ENCODE measurements at regions not wholly inside any gene's neighbourhood (a gene's known extent, or its start where the extent isn't known, plus 50 kb on each side); places are given as distances from the start of the nearest gene placed in this dataset.

DNA sequence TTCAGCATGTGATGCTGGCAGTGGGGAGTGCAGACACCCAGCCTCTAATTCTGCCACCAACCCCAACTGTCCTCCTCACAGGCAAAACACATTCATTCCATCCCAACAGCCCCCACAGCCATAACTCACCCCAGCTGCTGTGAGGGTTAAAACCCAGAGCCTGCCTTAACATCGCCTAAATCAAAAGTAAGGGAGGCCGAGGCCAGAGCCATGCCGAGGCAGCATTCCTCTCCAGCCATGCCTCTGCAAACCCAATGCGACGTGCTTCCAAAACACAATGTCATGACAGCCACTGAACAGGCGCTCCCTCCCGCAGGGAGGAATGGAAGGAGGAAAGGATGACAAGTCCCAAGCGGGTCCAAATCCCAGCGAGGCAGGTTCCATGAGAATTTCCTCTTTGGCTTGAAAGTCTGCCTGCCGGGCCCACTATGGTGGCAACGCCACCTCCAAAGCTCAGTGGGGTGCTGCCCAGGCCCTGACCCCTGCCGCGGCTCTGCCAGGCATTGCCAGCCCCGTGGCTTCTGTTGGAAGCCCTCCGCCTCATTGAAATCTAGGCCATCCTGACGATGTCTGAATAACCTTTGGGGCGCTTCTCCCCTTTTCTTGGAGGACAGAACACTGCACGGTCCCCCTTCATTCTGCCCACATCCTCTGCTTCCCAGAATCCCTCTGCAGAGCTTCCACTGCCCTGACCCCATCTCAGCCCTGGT, 472.3 kb downstream of the BRD1 start:
- H3K27me3 ChIP-seq (ENCODE audit: control insufficient read depth in 5 of 5, insufficient read depth in 4 of 5, low read length in 5 of 5): peaks cover 5 to 41% (median 34%) of the 10 kb centered on the region in 5 donors
- no peak overlapping the region for H3K9ac ChIP-seq (ENCODE audit: low read length in 5 of 5)
- no peaks in the 10 kb centered on the region for H3K9me3 ChIP-seq (ENCODE audit: control insufficient read depth in 5 of 5, low read length in 5 of 5)
- no peak overlapping the region for H3K4me3 ChIP-seq (ENCODE audit: low read depth in 1 of 5, low read length in 5 of 5)
- H3K4me1 ChIP-seq (ENCODE audit: control insufficient read depth in 5 of 5, insufficient read depth in 5 of 5, low read length in 5 of 5): no peaks in the 10 kb centered on the region
- no peaks in the 10 kb centered on the region for H3K36me3 ChIP-seq (ENCODE audit: control insufficient read depth in 5 of 5, insufficient read depth in 5 of 5, low read length in 5 of 5)
- H3K27ac ChIP-seq (ENCODE audit: low read depth, low read length): no peak overlapping the region

DNA sequence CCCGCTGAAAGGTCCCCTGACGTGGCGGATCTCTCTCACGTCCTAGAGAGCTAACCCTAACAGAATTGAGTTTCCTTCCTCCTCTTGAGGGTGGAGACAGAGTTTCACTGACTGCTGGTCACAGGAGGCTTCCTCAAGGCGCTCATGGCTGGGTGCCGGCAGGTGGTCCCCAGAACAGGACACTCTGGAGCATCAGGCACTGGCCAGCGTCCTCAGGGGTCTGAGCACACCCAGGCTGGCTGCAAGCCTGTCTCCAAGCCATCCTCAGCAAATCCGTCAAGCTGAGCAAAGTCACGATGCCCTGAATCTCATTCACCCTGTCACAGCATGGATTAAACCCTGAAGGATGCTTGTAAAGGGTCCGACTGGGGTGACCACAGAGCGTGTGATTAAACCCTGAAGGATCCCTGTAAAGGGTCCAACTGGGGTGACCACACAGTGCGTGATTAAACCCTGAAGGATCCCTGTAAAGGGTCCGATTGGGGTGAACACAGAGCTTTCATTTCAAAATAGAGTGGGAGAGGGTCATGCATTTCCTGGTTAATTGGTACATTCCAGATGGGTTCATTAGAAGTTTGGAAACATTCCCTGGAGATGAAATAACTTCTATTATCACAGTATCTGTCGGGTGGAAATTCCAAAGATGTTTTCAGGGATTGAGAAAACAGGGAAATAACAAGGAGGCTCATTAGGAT, 473.0 kb downstream of the BRD1 start:
- H3K4me1 ChIP-seq (ENCODE audit: control insufficient read depth in 5 of 5, insufficient read depth in 5 of 5, low read length in 5 of 5): peaks cover 0 to 3% (median 0%) of the 10 kb centered on the region in 5 donors
- no peaks in the 10 kb centered on the region for H3K36me3 ChIP-seq (ENCODE audit: control insufficient read depth in 5 of 5, insufficient read depth in 5 of 5, low read length in 5 of 5)
- H3K9ac ChIP-seq (ENCODE audit: low read length in 5 of 5): no peak overlapping the region
- no peak overlapping the region for H3K27ac ChIP-seq (ENCODE audit: low read depth, low read length)
- H3K27me3 ChIP-seq (ENCODE audit: control insufficient read depth in 5 of 5, insufficient read depth in 4 of 5, low read length in 5 of 5): peaks cover 6 to 48% (median 40%) of the 10 kb centered on the region in 5 donors
- H3K9me3 ChIP-seq (ENCODE audit: control insufficient read depth in 5 of 5, low read length in 5 of 5): no peaks in the 10 kb centered on the region
- H3K4me3 ChIP-seq (ENCODE audit: low read depth in 1 of 5, low read length in 5 of 5): no peak overlapping the region

DNA sequence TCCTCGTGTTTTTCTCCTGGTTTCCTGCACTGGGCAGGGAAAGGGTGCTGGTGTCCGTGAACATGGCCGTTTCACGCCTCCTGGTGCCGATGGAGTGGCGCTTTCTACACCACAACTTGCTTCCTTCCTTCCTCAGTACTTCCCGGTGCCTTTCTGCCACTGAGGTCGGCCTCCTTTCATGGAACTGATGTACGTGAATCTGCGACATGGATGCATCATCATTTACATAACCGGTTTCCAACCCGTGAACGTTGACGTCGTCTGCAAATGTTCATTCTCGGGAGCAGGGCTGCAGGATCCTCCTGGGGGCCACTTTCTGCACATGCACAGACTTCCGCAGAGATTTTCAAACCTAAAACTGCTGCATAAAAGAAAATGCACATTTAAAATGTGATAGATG, 474.4 kb downstream of the BRD1 start:
- H3K9me3 ChIP-seq (ENCODE audit: control insufficient read depth in 5 of 5, low read length in 5 of 5): no peaks in the 10 kb centered on the region
- H3K27me3 ChIP-seq (ENCODE audit: control insufficient read depth in 5 of 5, insufficient read depth in 4 of 5, low read length in 5 of 5): peaks cover 8 to 49% (median 42%) of the 10 kb centered on the region in 5 donors
- no peaks in the 10 kb centered on the region for H3K36me3 ChIP-seq (ENCODE audit: control insufficient read depth in 5 of 5, insufficient read depth in 5 of 5, low read length in 5 of 5)
- H3K27ac ChIP-seq (ENCODE audit: low read depth, low read length): no peak overlapping the region
- no peak overlapping the region for H3K9ac ChIP-seq (ENCODE audit: low read length in 5 of 5)
- H3K4me3 ChIP-seq (ENCODE audit: low read depth in 1 of 5, low read length in 5 of 5): no peak overlapping the region
- H3K4me1 ChIP-seq (ENCODE audit: control insufficient read depth in 5 of 5, insufficient read depth in 5 of 5, low read length in 5 of 5): peaks cover 0 to 3% (median 0%) of the 10 kb centered on the region in 5 donors

DNA sequence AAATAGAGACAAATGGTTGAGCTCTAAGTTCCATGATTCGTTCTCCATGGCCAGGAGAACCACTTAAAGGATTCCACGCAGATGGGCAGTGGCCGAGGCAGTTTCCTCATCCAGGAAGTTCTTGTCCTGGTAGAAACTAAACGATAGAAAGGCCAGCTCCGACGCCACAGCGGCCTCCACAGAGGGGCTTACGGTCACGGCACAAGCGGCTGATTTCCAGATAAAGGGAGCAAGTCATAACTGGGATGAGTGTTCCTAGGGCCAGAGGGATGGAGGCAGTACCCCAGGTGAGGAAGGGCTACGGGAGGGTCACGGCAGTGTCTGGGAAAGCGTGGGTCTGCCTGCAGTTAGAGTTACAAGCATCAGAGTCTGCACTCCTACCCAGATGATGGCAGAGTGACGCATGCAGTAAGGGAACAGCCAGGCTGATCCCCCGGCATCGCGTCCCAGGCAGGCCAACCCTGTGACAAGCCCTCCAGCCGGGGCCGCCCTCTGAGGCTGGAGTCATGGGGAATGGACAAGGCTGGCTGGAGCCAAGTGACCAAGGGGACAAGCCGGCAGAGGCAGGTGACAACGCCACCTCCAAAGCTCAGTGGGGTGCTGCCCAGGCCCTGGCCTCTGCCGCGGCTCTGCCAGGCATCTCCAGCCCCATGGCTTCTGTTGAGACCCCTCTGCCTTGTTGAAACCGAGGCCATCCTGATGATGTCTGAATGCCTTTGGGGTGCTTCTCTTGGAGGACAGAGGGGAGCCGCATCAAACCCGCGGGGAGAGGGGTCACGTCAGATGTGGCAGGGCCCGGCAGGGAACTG, 475.1 kb downstream of the BRD1 start:
- no peak overlapping the region for H3K27ac ChIP-seq (ENCODE audit: low read depth, low read length)
- peaks cover 8 to 46% (median 37%) of the 10 kb centered on the region in 5 donors for H3K27me3 ChIP-seq (ENCODE audit: control insufficient read depth in 5 of 5, insufficient read depth in 4 of 5, low read length in 5 of 5)
- peaks cover 0 to 3% (median 0%) of the 10 kb centered on the region in 5 donors for H3K4me1 ChIP-seq (ENCODE audit: control insufficient read depth in 5 of 5, insufficient read depth in 5 of 5, low read length in 5 of 5)
- no peak overlapping the region for H3K9ac ChIP-seq (ENCODE audit: low read length in 5 of 5)
- no peaks in the 10 kb centered on the region for H3K36me3 ChIP-seq (ENCODE audit: control insufficient read depth in 5 of 5, insufficient read depth in 5 of 5, low read length in 5 of 5)
- no peaks in the 10 kb centered on the region for H3K9me3 ChIP-seq (ENCODE audit: control insufficient read depth in 5 of 5, low read length in 5 of 5)
- no peak overlapping the region for H3K4me3 ChIP-seq (ENCODE audit: low read depth in 1 of 5, low read length in 5 of 5)

DNA sequence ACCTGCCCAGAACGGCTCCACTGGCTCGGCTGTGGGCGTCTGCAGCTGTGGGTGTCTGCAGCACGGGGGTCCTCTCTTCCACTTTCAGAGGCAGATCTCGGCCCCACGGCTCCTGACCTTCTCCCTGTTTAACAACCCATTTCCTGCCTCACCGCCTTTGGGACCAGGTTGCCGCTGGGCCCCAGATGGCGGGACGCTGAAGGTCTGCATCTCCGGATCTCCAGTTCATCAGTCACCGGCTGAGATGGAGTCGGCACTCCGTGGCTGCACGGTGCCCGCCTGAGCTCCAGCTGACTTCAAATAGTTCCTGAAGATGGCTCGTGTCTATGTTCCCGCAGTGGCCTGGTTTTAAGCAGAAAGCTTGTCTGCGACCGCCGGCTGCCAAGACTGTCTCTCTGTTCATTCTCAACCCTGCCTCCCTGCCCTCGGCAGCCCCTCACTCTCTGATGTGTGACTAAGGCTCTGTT, 475.9 kb downstream of the BRD1 start:
- Histone ChIP-seq H3K4me3 (ENCODE audit: low read depth in 1 of 5, low read length in 5 of 5) (no peak overlapping the region), H3K4me1 (ENCODE audit: control insufficient read depth in 5 of 5, insufficient read depth in 5 of 5, low read length in 5 of 5) (peaks cover 0 to 3% (median 0%) of the 10 kb centered on the region in 5 donors), H3K27me3 (ENCODE audit: control insufficient read depth in 5 of 5, insufficient read depth in 4 of 5, low read length in 5 of 5) (peaks cover 8 to 46% (median 37%) of the 10 kb centered on the region in 5 donors), H3K9me3 (ENCODE audit: control insufficient read depth in 5 of 5, low read length in 5 of 5) (no peaks in the 10 kb centered on the region), H3K36me3 (ENCODE audit: control insufficient read depth in 5 of 5, insufficient read depth in 5 of 5, low read length in 5 of 5) (no peaks in the 10 kb centered on the region), H3K9ac (ENCODE audit: low read length in 5 of 5) (no peak overlapping the region), H3K27ac (ENCODE audit: low read depth, low read length) (no peak overlapping the region)

DNA sequence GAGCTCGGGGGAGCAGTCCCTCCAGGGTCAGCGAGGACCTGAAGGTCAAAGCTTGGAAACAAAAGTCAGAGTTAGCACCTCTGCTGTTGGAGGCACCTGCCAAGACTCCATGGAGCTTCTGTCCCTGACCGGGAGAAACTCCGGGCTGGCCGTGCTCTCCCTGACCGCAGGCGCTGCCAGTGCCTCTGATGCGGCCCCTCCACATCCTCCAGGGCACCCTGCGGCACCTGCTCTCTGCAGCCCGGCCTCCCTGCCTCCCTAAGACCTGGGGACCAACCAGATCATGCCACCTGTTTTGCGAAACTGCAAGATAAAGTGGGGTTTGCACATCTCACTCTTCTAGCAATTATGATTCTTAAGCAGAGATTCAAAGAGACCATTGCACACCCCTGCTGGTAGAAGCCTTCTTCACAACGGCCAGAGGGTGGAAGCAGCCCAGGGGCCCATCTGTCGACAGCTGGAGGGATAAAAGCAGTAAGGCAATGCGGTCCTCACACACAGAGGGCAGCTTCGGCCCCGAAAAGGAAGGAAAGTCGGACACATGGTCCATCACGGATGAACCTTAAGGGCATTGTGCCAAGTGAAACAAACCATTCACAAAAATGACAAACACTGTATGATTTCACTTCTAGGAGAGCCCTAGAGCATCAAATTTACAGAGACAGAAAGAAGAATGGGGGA, 477.1 kb downstream of the BRD1 start:
- H3K27me3 ChIP-seq (ENCODE audit: control insufficient read depth in 5 of 5, insufficient read depth in 4 of 5, low read length in 5 of 5): peaks cover 8 to 55% (median 36%) of the 10 kb centered on the region in 5 donors
- no peak overlapping the region for H3K9ac ChIP-seq (ENCODE audit: low read length in 5 of 5)
- H3K36me3 ChIP-seq (ENCODE audit: control insufficient read depth in 5 of 5, insufficient read depth in 5 of 5, low read length in 5 of 5): no peaks in the 10 kb centered on the region
- H3K27ac ChIP-seq (ENCODE audit: low read depth, low read length): no peak overlapping the region
- no peaks in the 10 kb centered on the region for H3K9me3 ChIP-seq (ENCODE audit: control insufficient read depth in 5 of 5, low read length in 5 of 5)
- H3K4me1 ChIP-seq (ENCODE audit: control insufficient read depth in 5 of 5, insufficient read depth in 5 of 5, low read length in 5 of 5): peaks cover 0 to 3% (median 0%) of the 10 kb centered on the region in 5 donors
- H3K4me3 ChIP-seq (ENCODE audit: low read depth in 1 of 5, low read length in 5 of 5): no peak overlapping the region

DNA sequence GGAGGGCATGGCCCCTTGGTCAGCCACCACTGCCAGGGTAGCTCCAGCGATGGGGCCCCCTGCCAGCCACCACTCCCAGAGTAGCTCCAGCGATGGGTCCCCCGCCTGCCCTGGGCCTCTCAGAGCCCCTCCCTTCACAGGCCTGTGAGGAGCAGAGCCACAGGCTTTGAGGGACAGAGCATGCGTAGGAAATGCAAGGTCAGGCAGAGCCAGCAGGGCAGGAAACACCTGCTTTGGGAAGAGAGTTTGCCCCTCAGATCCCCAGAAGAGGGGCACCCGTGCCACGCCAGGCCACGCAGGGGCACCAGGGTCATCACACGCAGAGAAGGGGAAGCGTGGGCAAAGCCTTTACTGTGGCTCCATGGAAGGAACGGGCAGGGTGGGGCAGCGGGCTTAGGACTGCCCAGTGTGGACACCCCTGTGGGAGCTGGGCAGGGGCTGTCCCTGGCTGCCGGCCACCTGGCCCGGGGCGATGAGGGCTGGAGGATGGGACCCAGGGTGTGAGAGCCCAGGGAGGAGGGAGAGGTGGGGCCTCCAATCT, 477.8 kb downstream of the BRD1 start:
- H3K36me3 ChIP-seq (ENCODE audit: control insufficient read depth in 5 of 5, insufficient read depth in 5 of 5, low read length in 5 of 5): no peaks in the 10 kb centered on the region
- H3K4me3 ChIP-seq (ENCODE audit: low read depth in 1 of 5, low read length in 5 of 5): no peak overlapping the region
- H3K27me3 ChIP-seq (ENCODE audit: control insufficient read depth in 5 of 5, insufficient read depth in 4 of 5, low read length in 5 of 5): peaks cover 7 to 48% (median 36%) of the 10 kb centered on the region in 5 donors
- H3K9ac ChIP-seq (ENCODE audit: low read length in 5 of 5): no peak overlapping the region
- H3K4me1 ChIP-seq (ENCODE audit: control insufficient read depth in 5 of 5, insufficient read depth in 5 of 5, low read length in 5 of 5): peaks cover 0 to 3% (median 0%) of the 10 kb centered on the region in 5 donors
- no peak overlapping the region for H3K27ac ChIP-seq (ENCODE audit: low read depth, low read length)
- H3K9me3 ChIP-seq (ENCODE audit: control insufficient read depth in 5 of 5, low read length in 5 of 5): no peaks in the 10 kb centered on the region

DNA sequence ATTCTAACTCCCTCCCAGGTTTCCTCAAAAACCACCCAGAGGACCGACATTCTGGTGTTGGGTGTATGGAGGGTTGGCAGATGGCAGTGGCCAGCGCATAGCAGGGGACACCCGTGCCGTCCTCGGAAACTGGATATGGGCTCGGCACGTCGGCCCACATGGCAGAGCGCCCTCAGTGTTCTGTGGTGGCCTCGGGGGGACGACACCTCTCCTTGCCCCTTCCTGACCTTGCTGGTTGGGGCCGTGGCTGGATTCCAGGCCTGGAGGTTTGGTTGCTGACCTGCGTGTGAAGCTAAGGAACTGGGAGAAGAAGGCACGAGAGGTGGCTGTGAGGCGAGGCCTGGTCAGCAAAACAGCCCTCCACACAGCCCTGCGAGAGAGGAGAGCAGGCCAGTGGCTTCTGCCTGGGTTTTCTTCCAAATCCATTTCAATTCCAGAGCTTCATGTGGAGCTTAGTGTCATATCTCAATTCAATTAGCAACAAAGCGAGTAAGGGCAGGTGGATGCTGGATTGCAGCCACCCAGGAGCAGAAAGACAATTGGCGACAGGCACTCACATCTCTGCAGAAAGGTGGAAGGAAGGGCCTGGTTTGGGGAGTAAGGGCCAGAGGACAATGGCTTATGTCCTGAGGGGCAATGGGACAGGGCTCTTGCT, 478.4 kb downstream of the BRD1 start:
- Histone ChIP-seq H3K36me3 (ENCODE audit: control insufficient read depth in 5 of 5, insufficient read depth in 5 of 5, low read length in 5 of 5) (no peaks in the 10 kb centered on the region), H3K4me1 (ENCODE audit: control insufficient read depth in 5 of 5, insufficient read depth in 5 of 5, low read length in 5 of 5) (peaks cover 0 to 3% (median 0%) of the 10 kb centered on the region in 5 donors), H3K9me3 (ENCODE audit: control insufficient read depth in 5 of 5, low read length in 5 of 5) (no peaks in the 10 kb centered on the region), H3K27me3 (ENCODE audit: control insufficient read depth in 5 of 5, insufficient read depth in 4 of 5, low read length in 5 of 5) (peaks cover 3 to 45% (median 35%) of the 10 kb centered on the region in 5 donors), H3K9ac (ENCODE audit: low read length in 5 of 5) (no peak overlapping the region), H3K27ac (ENCODE audit: low read depth, low read length) (no peak overlapping the region), H3K4me3 (ENCODE audit: low read depth in 1 of 5, low read length in 5 of 5) (no peak overlapping the region)

DNA sequence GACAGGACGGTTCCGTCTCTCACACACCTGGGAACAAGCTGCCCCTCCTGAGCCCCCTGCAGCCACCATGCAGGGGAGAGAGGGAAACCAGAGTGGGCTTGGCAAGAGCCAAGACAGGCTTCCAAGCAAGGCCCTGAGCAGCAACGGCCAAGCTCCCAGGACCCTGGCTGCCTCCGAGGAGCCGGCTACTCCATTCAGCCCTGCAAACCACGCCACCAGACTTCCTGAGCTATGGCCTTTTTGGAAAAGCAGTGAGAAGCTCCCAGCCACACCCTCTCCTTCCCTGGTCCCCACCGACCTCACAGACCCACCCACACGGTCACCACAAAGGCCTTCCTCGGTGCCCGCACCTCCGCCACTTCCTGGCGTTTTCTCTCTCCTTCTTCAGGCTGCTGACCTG, 479.0 kb downstream of the BRD1 start:
- H3K36me3 ChIP-seq (ENCODE audit: control insufficient read depth in 5 of 5, insufficient read depth in 5 of 5, low read length in 5 of 5): no peaks in the 10 kb centered on the region
- no peak overlapping the region for H3K27ac ChIP-seq (ENCODE audit: low read depth, low read length)
- no peak overlapping the region for H3K9ac ChIP-seq (ENCODE audit: low read length in 5 of 5)
- peaks cover 0 to 3% (median 0%) of the 10 kb centered on the region in 5 donors for H3K4me1 ChIP-seq (ENCODE audit: control insufficient read depth in 5 of 5, insufficient read depth in 5 of 5, low read length in 5 of 5)
- no peaks in the 10 kb centered on the region for H3K9me3 ChIP-seq (ENCODE audit: control insufficient read depth in 5 of 5, low read length in 5 of 5)
- peaks cover 3 to 45% (median 35%) of the 10 kb centered on the region in 5 donors for H3K27me3 ChIP-seq (ENCODE audit: control insufficient read depth in 5 of 5, insufficient read depth in 4 of 5, low read length in 5 of 5)
- H3K4me3 ChIP-seq (ENCODE audit: low read depth in 1 of 5, low read length in 5 of 5): no peak overlapping the region
